Erythroblast (primary cell): ENCODE measurements at regions not wholly inside any gene's neighbourhood (a gene's known extent, or its start where the extent isn't known, plus 50 kb on each side); places are given as distances from the start of the nearest gene placed in this dataset.

ENCODE experiments used
- GATA1 ChIP-seq: IDR thresholded peaks from 2 replicates; pipeline ENCODE4 v1.6.1; 2011; ENCODE audit warnings: low read depth, mild to moderate bottlenecking, control low read depth, low read length, moderate library complexity
- POLR2A ChIP-seq: IDR thresholded peaks from 2 replicates; pipeline ENCODE4 v1.6.1; 2011; ENCODE audit warnings: mild to moderate bottlenecking, low read length

DNA sequence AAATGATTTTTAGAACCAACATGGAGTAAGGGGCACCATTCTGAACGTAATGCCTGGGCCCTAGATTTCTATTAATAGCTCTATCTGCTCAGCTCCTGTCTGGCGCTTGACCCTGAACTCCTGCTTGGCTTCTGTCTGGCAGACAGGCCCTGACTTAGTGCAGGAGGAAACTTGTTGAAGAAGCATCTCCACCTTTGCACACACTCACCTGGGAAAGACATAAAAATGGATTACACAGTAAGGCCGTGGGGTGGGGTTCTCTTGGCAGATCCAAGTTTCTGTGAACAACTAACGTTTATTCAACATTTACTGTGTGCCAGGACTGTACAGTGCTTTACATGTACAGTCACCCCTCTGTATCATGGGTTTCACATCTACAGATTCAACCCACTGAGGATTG lies 62.1 kb upstream of the CNIH3 start:
- no peak for TF ChIP-seq POLR2A
- no peak for TF ChIP-seq GATA1
